Mesenchymal stem cell (in vitro differentiated cells and primary cell): ENCODE measurements at regions not wholly inside any gene's neighbourhood (a gene's known extent, or its start where the extent isn't known, plus 50 kb on each side); places are given as distances from the start of the nearest gene placed in this dataset.

Experiments
- DNase-seq: peaks from one replicate; pipeline ENCODE4 v3.0.0-alpha.2; 2013
- H2AFZ ChIP-seq: one replicate; pipeline ENCODE4 v1.6.1; 2013; ENCODE audit warnings: low read depth, mild to moderate bottlenecking, control low read depth, inconsistent platforms, low read length, moderate library complexity
- H2AK5ac ChIP-seq: 2 replicates; pipeline ENCODE4 v1.6.1; 2013; ENCODE audit warnings: low read length, moderate library complexity, mild to moderate bottlenecking, inconsistent platforms; ENCODE audit not compliant: severe bottlenecking
- H2BK120ac ChIP-seq: one replicate; pipeline ENCODE4 v1.6.1; 2013; ENCODE audit warnings: low read depth, mild to moderate bottlenecking, inconsistent platforms, low read length, moderate library complexity
- H2BK12ac ChIP-seq, 2 experiments: one replicate each; pipeline ENCODE4 v1.6.1; 2013; ENCODE audit warnings: inconsistent platforms in 2 of 2, low read length in 2 of 2, mild to moderate bottlenecking in 2 of 2, moderate library complexity in 2 of 2, control low read depth in 1 of 2
- H2BK15ac ChIP-seq: one replicate; pipeline ENCODE4 v1.6.1; 2013; ENCODE audit warnings: mild to moderate bottlenecking, low read depth, inconsistent platforms; ENCODE audit not compliant: poor library complexity, severe bottlenecking
- H2BK5ac ChIP-seq: 2 replicates; pipeline ENCODE4 v1.6.1; 2013; ENCODE audit warnings: low read depth, mild to moderate bottlenecking, low read length, control low read depth, inconsistent platforms; ENCODE audit not compliant: poor library complexity, severe bottlenecking
- H3K14ac ChIP-seq, 2 experiments: one replicate each; pipeline ENCODE4 v1.6.1; 2013; ENCODE audit warnings: inconsistent platforms in 2 of 2, low read length in 2 of 2, control low read depth in 1 of 2, mild to moderate bottlenecking in 1 of 2, moderate library complexity in 1 of 2
- H3K18ac ChIP-seq, 2 experiments: one replicate each; pipeline ENCODE4 v1.6.1; 2013; ENCODE audit warnings: inconsistent platforms in 2 of 2, low read length in 2 of 2, control low read depth in 1 of 2, low read depth in 1 of 2, mild to moderate bottlenecking in 1 of 2
- H3K23ac ChIP-seq, 2 experiments: one replicate each; pipeline ENCODE4 v1.6.1; 2013; ENCODE audit warnings: inconsistent platforms in 2 of 2, low read length in 2 of 2, mild to moderate bottlenecking in 2 of 2, moderate library complexity in 2 of 2, control low read depth in 1 of 2
- H3K27ac ChIP-seq: 2 replicates; pipeline ENCODE4 v1.5.1; 2013; ENCODE audit warnings: mild to moderate bottlenecking, moderate library complexity, low read length, control low read depth, inconsistent platforms; ENCODE audit not compliant: poor library complexity, severe bottlenecking
- H3K27me3 ChIP-seq, 2 experiments: 2 replicates each; pipeline versions ENCODE4 v1.6.1 to v1.7.0; 2013; ENCODE audit warnings: low read length in 2 of 2, mild to moderate bottlenecking in 2 of 2, moderate library complexity in 2 of 2, control low read depth in 1 of 2, inconsistent platforms in 1 of 2; ENCODE audit not compliant: control insufficient read depth in 1 of 2, insufficient read depth in 1 of 2
- H3K36me3 ChIP-seq, 2 experiments: 2 replicates each; pipeline versions ENCODE4 v1.6.1 to v1.7.0; 2013; ENCODE audit warnings: low read length in 2 of 2, control low read depth in 1 of 2, inconsistent platforms in 1 of 2, low read depth in 1 of 2, mild to moderate bottlenecking in 1 of 2; ENCODE audit not compliant: insufficient read depth in 2 of 2, control insufficient read depth in 1 of 2
- H3K4ac ChIP-seq, 2 experiments: one replicate each; pipeline ENCODE4 v1.6.1; 2013; ENCODE audit warnings: inconsistent platforms in 2 of 2, low read length in 2 of 2, mild to moderate bottlenecking in 2 of 2, moderate library complexity in 2 of 2, control low read depth in 1 of 2, low read depth in 1 of 2
- H3K4me1 ChIP-seq: 2 replicates; pipeline ENCODE4 v1.6.1; 2013; ENCODE audit warnings: low read depth, low read length, control low read depth; ENCODE audit not compliant: control insufficient read depth, insufficient read depth
- H3K4me2 ChIP-seq: 2 replicates; pipeline ENCODE4 v1.6.1; 2013; ENCODE audit warnings: low read length, mild to moderate bottlenecking, inconsistent platforms; ENCODE audit not compliant: poor library complexity, severe bottlenecking
- H3K4me3 ChIP-seq, 2 experiments: 2 replicates each; pipeline versions ENCODE4 v1.5.1 to v1.7.0; 2013; ENCODE audit warnings: low read length in 2 of 2, mild to moderate bottlenecking in 2 of 2, control low read depth in 1 of 2, low read depth in 1 of 2; ENCODE audit not compliant: insufficient read depth in 1 of 2
- H3K79me1 ChIP-seq: replicated peaks from 2 replicates; pipeline ENCODE4 v1.6.1; 2013; ENCODE audit warnings: mild to moderate bottlenecking, control low read depth, low read length, inconsistent platforms; ENCODE audit not compliant: poor library complexity, severe bottlenecking
- H3K9ac ChIP-seq: 2 replicates; pipeline ENCODE4 v1.7.0; 2013; ENCODE audit warnings: mild to moderate bottlenecking, low read length, moderate library complexity
- H3K9me3 ChIP-seq: 2 replicates; pipeline ENCODE4 v1.7.0; 2013; ENCODE audit warnings: mild to moderate bottlenecking, low read length; ENCODE audit not compliant: control insufficient read depth
- H4K8ac ChIP-seq: one replicate; pipeline ENCODE4 v1.6.1; 2013; ENCODE audit warnings: inconsistent platforms, mild to moderate bottlenecking, low read length, moderate library complexity
- H4K91ac ChIP-seq: one replicate; pipeline ENCODE4 v1.6.1; 2013; ENCODE audit warnings: mild to moderate bottlenecking, low read length, inconsistent platforms
- WGBS: methylation state at CpG from one replicate; pipeline ENCODE4 v1.1.7; 2013; ENCODE audit warnings: mixed read lengths; 5-methylcytosine and 5-hydroxymethylcytosine counted together

- H3K27ac ChIP-seq = no peak overlapping the region
- WGBS = 20% methylated on average over 1 of the region's 1 CpG
- H3K9me3 ChIP-seq = no peaks in the 10 kb centered on the region
- no peak overlapping the region for H3K4me3 ChIP-seq
- no peak overlapping the region for H2BK5ac ChIP-seq
- H3K4me1 ChIP-seq = peaks cover 1% of the 10 kb centered on the region
- no peak for DNase-seq
- no peak overlapping the region for H3K23ac ChIP-seq
- H3K79me1 ChIP-seq = no peaks in the 10 kb centered on the region
- H2BK12ac ChIP-seq = no peak overlapping the region
- peak overlapping the region in 1 of 2 experiments; percentile 29 for H3K14ac ChIP-seq
- H3K27me3 ChIP-seq = no peaks in the 10 kb centered on the region
- H2BK15ac ChIP-seq = no peak overlapping the region
- no peak overlapping the region for H2AK5ac ChIP-seq
- H2BK120ac ChIP-seq = no peak overlapping the region
- no peak overlapping the region for H4K8ac ChIP-seq
- no peak overlapping the region for H3K9ac ChIP-seq
- H4K91ac ChIP-seq = no peak overlapping the region
- no peak overlapping the region for H3K18ac ChIP-seq
- no peak overlapping the region for H2AFZ ChIP-seq
- no peaks in the 10 kb centered on the region for H3K36me3 ChIP-seq
- H3K4ac ChIP-seq = no peak overlapping the region
- H3K4me2 ChIP-seq = no peak overlapping the region
Observed at GRCh38 chr2:212677466-212677865, 138.9 kb upstream of the ERBB4 start.

GRCh38 chr2:212672186-212672585 is 133.6 kb upstream of the ERBB4 start:
- Histone ChIP-seq H2AK5ac (no peak overlapping the region), H4K91ac (no peak overlapping the region), H3K9me3 (peaks cover 3% of the 10 kb centered on the region), H3K4me1 (no peaks in the 10 kb centered on the region), H3K4ac (no peak overlapping the region), H3K4me2 (no peak overlapping the region), H2BK15ac (no peak overlapping the region), H3K27ac (no peak overlapping the region), H2BK5ac (no peak overlapping the region), H3K23ac (no peak overlapping the region), H3K14ac (no peak overlapping the region), H2BK12ac (no peak overlapping the region), H3K36me3 (no peaks in the 10 kb centered on the region), H3K79me1 (no peaks in the 10 kb centered on the region), H3K4me3 (no peak overlapping the region), H3K27me3 (no peaks in the 10 kb centered on the region), H2BK120ac (no peak overlapping the region), H4K8ac (no peak overlapping the region), H3K9ac (no peak overlapping the region), H2AFZ (no peak overlapping the region), H3K18ac (no peak overlapping the region)
- no peak for DNase-seq
- 89% methylated on average over 1 of the region's 2 CpGs for WGBS

DNA sequence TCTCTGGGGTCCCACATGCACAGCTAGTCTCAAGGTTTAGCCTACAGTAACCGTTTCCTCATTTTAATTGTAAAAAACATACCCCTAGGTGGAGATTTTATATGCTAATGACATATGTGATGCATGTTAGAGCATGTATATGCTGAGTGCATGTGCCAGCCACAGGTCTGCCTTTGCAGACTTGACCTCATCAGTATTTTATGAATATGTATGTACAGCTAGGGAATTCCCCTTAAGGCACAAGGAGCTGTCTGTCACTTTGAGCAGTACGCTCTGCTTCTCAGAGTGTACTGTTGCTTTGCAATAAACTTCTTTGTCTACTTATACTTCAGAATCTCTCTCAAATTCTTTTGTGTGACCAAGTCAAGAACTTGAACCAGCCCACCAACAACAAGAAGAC is 131.2 kb upstream of the ERBB4 start:
- Histone ChIP-seq H3K4me2 (no peak overlapping the region), H3K9ac (no peak overlapping the region), H3K4me1 (no peaks in the 10 kb centered on the region), H2BK12ac (no peak overlapping the region), H2AK5ac (no peak overlapping the region), H2BK120ac (no peak overlapping the region), H3K36me3 (no peaks in the 10 kb centered on the region), H4K8ac (no peak overlapping the region), H3K23ac (no peak overlapping the region), H3K18ac (no peak overlapping the region), H3K27ac (no peak overlapping the region), H3K14ac (no peak overlapping the region), H3K27me3 (no peaks in the 10 kb centered on the region), H3K9me3 (peaks cover 3% of the 10 kb centered on the region), H2BK5ac (no peak overlapping the region), H3K4ac (no peak overlapping the region), H2AFZ (no peak overlapping the region), H4K91ac (no peak overlapping the region), H2BK15ac (no peak overlapping the region), H3K79me1 (no peaks in the 10 kb centered on the region), H3K4me3 (no peak overlapping the region)
- WGBS = 73% methylated on average over 1 of the region's 2 CpGs
- no peak for DNase-seq

- Histone ChIP-seq H2BK120ac (no peak overlapping the region), H3K27ac (no peak overlapping the region), H3K9me3 (peaks cover 3% of the 10 kb centered on the region)
Observed at GRCh38 chr2:212667751-212668316, 129.2 kb upstream of the ERBB4 start.

More at GRCh38 chr2:212667751-212668316, 129.2 kb upstream of the ERBB4 start:
- no peak overlapping the region for H3K18ac ChIP-seq
- no peak overlapping the region for H2AFZ ChIP-seq
- no peak overlapping the region for H3K23ac ChIP-seq
- no peak overlapping the region for H4K8ac ChIP-seq
- H3K4me2 ChIP-seq = no peak overlapping the region
- no peak overlapping the region for H2BK15ac ChIP-seq
- H2BK5ac ChIP-seq = no peak overlapping the region
- no peak overlapping the region for H3K9ac ChIP-seq
- H3K27me3 ChIP-seq = no peaks in the 10 kb centered on the region
- H3K79me1 ChIP-seq = no peaks in the 10 kb centered on the region
- no peak overlapping the region for H2BK12ac ChIP-seq
- H3K36me3 ChIP-seq = no peaks in the 10 kb centered on the region
- H2AK5ac ChIP-seq = no peak overlapping the region
- no peak for DNase-seq
- H4K91ac ChIP-seq = no peak overlapping the region
- H3K14ac ChIP-seq = no peak overlapping the region
- no peak overlapping the region for H3K4ac ChIP-seq
- H3K4me1 ChIP-seq = no peaks in the 10 kb centered on the region
- no peak overlapping the region for H3K4me3 ChIP-seq
